Glutamatergic neuron (in vitro differentiated cells): ENCODE measurements at regions not wholly inside any gene's neighbourhood (a gene's known extent, or its start where the extent isn't known, plus 50 kb on each side); places are given as distances from the start of the nearest gene placed in this dataset.
"Not testable (repeated sequence)": the region's sequence is repeated elsewhere in the genome, so short reads cannot be mapped to it uniquely, and the experiment has no call there.

Source experiments
- DNase-seq: peaks from one replicate; pipeline ENCODE4 v3.0.0; 2022
- H3K27ac Mint-ChIP-seq: one replicate; pipeline ENCODE4 v1.8.0; 2020; ENCODE audit warnings: mild to moderate bottlenecking, mixed read lengths, inconsistent platforms; ENCODE audit not compliant: unreplicated experiment
- H3K27me3 Mint-ChIP-seq: one replicate; pipeline ENCODE4 v1.8.0; 2020; ENCODE audit warnings: mild to moderate bottlenecking, moderate library complexity, mixed read lengths, inconsistent platforms; ENCODE audit not compliant: unreplicated experiment
- H3K36me3 Mint-ChIP-seq: one replicate; pipeline ENCODE4 v1.8.0; 2020; ENCODE audit warnings: mild to moderate bottlenecking, mixed read lengths, inconsistent platforms; ENCODE audit not compliant: unreplicated experiment
- H3K4me1 Mint-ChIP-seq: one replicate; pipeline ENCODE4 v1.8.0; 2020; ENCODE audit warnings: mild to moderate bottlenecking, low read depth, mixed read lengths, inconsistent platforms; ENCODE audit not compliant: unreplicated experiment
- H3K4me3 Mint-ChIP-seq: one replicate; pipeline ENCODE4 v1.8.0; 2020; ENCODE audit warnings: mild to moderate bottlenecking, mixed read lengths, inconsistent platforms; ENCODE audit not compliant: unreplicated experiment
- H3K9me3 Mint-ChIP-seq: one replicate; pipeline ENCODE4 v1.8.0; 2020; ENCODE audit warnings: mild to moderate bottlenecking, moderate library complexity, mixed read lengths, inconsistent platforms; ENCODE audit not compliant: unreplicated experiment
- TF ChIP-seq, protein P1 (sequence below): fragments of 200-600 bp; sonication (generic); IDR thresholded peaks from one replicate; pipeline ENCODE4 v1.5.0; 2021; ENCODE audit not compliant: partially characterized antibody, unreplicated experiment

DNA sequence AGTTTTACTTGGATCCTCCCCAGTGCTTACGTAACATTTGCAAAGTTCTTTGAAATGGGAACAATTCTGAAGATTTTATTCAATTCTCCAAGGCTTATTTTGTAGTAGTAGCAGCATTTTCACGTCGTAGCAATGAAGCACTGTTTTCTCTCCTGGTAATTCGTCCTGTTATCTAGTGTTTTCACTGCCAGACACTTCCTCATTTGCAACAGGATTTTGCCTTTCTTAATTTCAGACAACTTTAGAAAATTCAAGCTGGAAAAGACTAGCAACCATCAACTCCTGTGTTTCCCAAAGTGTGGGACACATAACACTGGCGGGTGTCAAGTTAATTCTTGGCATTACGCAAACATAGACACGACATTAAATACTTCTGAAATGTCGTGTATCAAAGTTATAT, 131.6 kb downstream of the CHD9NB start:
- no peaks in the 10 kb centered on the region for H3K9me3 Mint-ChIP-seq

GRCh38 chr16:52920331-52920730, 132.4 kb downstream of the CHD9NB start:
- no peaks in the 10 kb centered on the region for H3K36me3 Mint-ChIP-seq
- no peaks in the 10 kb centered on the region for H3K9me3 Mint-ChIP-seq
- no peak overlapping the region for H3K27ac Mint-ChIP-seq
- TF ChIP-seq, protein P1, sequence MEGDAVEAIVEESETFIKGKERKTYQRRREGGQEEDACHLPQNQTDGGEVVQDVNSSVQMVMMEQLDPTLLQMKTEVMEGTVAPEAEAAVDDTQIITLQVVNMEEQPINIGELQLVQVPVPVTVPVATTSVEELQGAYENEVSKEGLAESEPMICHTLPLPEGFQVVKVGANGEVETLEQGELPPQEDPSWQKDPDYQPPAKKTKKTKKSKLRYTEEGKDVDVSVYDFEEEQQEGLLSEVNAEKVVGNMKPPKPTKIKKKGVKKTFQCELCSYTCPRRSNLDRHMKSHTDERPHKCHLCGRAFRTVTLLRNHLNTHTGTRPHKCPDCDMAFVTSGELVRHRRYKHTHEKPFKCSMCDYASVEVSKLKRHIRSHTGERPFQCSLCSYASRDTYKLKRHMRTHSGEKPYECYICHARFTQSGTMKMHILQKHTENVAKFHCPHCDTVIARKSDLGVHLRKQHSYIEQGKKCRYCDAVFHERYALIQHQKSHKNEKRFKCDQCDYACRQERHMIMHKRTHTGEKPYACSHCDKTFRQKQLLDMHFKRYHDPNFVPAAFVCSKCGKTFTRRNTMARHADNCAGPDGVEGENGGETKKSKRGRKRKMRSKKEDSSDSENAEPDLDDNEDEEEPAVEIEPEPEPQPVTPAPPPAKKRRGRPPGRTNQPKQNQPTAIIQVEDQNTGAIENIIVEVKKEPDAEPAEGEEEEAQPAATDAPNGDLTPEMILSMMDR: no peak
- H3K4me3 Mint-ChIP-seq: no peak overlapping the region
- no peak for DNase-seq
- peaks cover 4% of the 10 kb centered on the region for H3K27me3 Mint-ChIP-seq
- peaks cover 14% of the 10 kb centered on the region for H3K4me1 Mint-ChIP-seq

More for the DNA sequence above, 131.6 kb downstream of the CHD9NB start:
- Mint-ChIP-seq H3K27me3 (peaks cover 4% of the 10 kb centered on the region), H3K27ac (no peak overlapping the region), H3K4me1 (peaks cover 14% of the 10 kb centered on the region), H3K36me3 (no peaks in the 10 kb centered on the region), H3K4me3 (no peak overlapping the region)
- TF ChIP-seq, protein P1: no peak
- DNase-seq: no peak

DNA sequence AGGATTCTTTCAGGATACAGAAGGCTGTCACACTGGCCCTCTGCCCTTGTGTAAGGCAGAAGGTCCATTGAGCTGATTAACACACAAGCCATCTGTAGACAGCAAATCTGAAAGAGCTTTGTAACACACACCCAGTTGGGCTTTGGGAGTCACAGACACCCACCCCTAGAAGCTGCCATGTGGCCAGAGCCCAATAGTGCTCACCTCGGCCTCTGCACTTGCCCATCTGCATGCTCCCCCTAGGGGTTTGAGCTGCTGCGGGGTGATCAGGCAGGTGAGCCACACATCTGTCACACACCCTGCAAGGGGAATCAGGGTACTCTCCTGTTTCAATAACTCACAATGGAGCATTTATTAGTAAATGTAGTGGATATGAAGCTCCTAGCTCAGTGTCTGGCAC, 138.3 kb downstream of the CHD9NB start:
- Mint-ChIP-seq H3K9me3 (peaks cover 4% of the 10 kb centered on the region), H3K27ac (peak overlapping the region; percentile 49), H3K4me1 (peaks cover 24% of the 10 kb centered on the region), H3K27me3 (peaks cover 4% of the 10 kb centered on the region), H3K36me3 (no peaks in the 10 kb centered on the region), H3K4me3 (no peak overlapping the region)
- TF ChIP-seq, protein P1: no peak
- peak; percentile 20 for DNase-seq

GRCh38 chr16:52912565-52913173, 140.0 kb downstream of the CHD9NB start:
- Mint-ChIP-seq H3K9me3 (peaks cover 4% of the 10 kb centered on the region), H3K27ac (peak overlapping the region; percentile 21), H3K4me3 (no peak overlapping the region), H3K36me3 (no peaks in the 10 kb centered on the region), H3K27me3 (peaks cover 2% of the 10 kb centered on the region), H3K4me1 (peaks cover 12% of the 10 kb centered on the region)
- peak; percentile 80 for DNase-seq
- TF ChIP-seq, protein P1: peak; percentile 78

DNA sequence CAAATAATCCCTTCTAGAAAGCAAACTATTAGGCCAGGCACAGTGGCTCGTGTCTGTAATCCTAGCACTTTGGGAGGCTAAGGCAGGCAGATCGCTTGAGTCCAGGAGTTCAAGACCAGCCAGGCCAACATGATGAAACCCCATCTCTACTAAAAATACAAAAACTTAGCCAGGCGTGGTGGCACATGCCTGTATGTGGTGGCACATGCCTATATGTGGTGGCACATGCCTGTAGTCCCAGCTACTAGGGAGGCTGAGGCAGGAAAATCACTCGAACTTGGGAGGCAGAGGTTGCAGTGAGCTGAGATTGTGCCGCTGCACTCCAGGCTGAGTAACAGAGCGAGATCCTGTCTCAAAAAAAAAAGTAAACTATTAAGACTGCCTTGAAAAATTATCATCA, 144.6 kb downstream of the CHD9NB start:
- not testable (repeated sequence) for DNase-seq, H3K4me1 Mint-ChIP-seq, H3K27me3 Mint-ChIP-seq, H3K27ac Mint-ChIP-seq, H3K4me3 Mint-ChIP-seq, H3K36me3 Mint-ChIP-seq, H3K9me3 Mint-ChIP-seq
